HG03520 (cell line): ENCODE measurements at regions not wholly inside any gene's neighbourhood (a gene's known extent, or its start where the extent isn't known, plus 50 kb on each side); places are given as distances from the start of the nearest gene placed in this dataset.
"Not testable (repeated sequence)": the region's sequence is repeated elsewhere in the genome, so short reads cannot be mapped to it uniquely, and the experiment has no call there.

Source experiments
- ATAC-seq: cut with Tn5 transposase; IDR thresholded peaks from one replicate; pipeline ENCODE4 v1.9.1; 2021; ENCODE audit warnings: mild to moderate bottlenecking, moderate library complexity; ENCODE audit not compliant: unreplicated experiment

DNA sequence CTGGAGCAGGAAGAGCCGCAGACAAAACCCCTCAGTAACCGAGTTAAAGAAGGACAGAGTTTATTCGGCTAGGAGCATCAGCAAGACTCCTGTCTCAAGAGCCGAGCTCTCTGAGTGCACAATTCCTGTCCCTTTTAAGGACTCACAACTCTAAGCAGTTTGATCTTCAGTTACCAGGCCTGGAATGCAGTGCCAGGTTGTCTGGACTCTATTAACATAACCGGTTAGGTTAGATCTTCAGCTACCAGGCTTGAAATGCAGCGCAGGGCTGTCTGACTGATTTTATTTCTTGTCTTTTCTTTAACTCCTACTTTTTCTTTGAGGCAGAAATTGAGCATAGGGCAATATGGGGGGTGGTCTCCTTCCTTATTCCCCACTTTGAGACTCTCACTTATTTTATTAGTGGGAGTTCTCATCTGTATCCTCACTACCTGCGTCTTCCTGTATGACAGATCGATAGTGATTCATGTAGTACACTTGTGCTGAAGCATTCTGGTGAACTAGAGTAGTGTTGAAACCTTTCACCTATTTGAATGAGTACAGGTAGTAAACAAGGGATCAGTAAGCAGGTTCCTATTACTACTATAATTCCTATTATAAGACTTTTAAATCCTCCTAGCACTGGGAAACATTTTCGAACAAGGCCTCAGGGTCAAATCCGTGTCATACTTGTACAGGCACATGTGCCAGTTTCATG is 325.0 kb downstream of the CGGBP1 start:
- ATAC-seq = no peak

- no peak for ATAC-seq
These were observed 326.5 kb downstream of the CGGBP1 start for GRCh38 chr3:87732294-87732693.

DNA sequence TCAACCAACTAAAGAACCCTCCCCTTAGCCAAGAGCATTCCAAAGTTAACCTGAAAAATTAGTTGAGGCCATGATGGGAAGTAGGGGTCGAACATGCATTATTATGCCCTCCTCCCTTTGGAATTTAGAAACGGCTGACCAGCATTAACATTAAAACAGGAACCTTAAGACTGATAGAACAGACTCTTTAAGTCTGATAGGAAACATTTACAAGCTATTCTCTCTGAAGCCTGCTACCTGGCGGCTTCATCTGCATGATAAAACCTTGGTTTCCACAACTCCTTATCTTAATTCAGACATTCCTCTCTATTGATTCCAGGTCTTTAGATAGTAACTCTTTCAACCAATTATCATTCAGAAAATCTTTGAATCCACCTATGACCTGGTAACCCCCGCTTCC is 331.0 kb downstream of the CGGBP1 start:
- no peak for ATAC-seq

DNA sequence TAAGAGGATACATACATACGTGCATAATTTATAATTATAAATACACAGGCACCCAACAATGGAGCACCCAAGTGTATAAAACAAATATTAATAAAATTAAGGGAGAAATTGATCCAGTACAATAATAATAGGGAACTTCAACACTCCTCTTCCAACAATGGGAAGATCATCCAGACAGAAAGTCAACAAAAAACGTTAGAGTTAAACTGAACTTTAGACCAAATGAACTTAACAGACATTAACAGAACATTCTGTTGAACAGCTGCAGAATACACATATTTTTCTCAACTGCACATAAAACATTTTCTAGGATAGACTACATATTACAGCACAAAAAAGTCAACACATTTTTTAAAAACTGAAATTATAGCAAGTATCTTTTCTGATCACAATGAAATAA is 339.7 kb downstream of the CGGBP1 start:
- no peak for ATAC-seq

- ATAC-seq = no peak
These were observed 348.3 kb downstream of the CGGBP1 start for GRCh38 chr3:87710511-87710910.

DNA sequence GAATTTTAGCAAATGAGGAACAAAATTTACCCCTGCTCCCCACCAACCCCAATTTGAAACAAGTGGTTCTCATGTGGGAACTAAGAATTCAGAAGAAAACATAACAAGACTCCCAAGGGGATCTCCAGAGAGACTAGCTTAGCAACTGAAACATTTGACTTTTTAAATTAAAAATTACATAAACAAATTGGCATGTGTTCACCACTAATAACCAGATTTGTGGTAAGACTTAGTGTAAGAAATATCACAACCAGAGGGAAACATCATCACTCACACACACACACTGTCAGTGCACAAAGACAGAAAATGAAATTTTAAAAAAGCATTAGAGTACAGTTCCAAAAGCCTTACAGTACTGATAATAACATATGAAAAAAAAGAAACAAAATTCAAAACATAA is 348.8 kb downstream of the CGGBP1 start:
- ATAC-seq = no peak

DNA sequence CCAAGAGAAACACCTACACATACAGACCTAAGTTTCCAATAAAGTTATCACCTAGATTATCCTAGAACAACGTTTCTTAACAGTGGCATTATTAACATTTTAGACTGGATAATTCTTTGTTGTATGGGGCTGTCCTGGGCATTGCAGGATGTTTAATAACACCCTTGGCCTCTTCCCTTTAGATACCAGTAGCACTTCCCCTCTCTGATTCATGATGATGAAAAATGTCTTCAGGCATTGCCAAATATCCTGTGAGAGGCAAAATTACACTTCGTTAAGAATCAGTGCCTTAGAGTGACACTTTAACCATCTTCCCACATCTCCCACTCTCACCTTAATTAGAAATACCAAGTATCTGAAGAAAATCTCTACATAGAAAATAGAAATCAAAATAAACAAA is 352.6 kb downstream of the CGGBP1 start:
- ATAC-seq = no peak

GRCh38 chr3:87702600-87702999 is 356.2 kb downstream of the CGGBP1 start:
- ATAC-seq = no peak

- ATAC-seq = no peak
These were observed 362.4 kb downstream of the CGGBP1 start for GRCh38 chr3:87696124-87697013.

GRCh38 chr3:87694678-87695077 is 364.1 kb downstream of the CGGBP1 start:
- ATAC-seq = no peak

GRCh38 chr3:87691109-87691508 is 367.7 kb downstream of the CGGBP1 start:
- no peak for ATAC-seq

- ATAC-seq = not testable (repeated sequence)
These were observed 379.7 kb downstream of the CGGBP1 start for GRCh38 chr3:87678984-87679660.

DNA sequence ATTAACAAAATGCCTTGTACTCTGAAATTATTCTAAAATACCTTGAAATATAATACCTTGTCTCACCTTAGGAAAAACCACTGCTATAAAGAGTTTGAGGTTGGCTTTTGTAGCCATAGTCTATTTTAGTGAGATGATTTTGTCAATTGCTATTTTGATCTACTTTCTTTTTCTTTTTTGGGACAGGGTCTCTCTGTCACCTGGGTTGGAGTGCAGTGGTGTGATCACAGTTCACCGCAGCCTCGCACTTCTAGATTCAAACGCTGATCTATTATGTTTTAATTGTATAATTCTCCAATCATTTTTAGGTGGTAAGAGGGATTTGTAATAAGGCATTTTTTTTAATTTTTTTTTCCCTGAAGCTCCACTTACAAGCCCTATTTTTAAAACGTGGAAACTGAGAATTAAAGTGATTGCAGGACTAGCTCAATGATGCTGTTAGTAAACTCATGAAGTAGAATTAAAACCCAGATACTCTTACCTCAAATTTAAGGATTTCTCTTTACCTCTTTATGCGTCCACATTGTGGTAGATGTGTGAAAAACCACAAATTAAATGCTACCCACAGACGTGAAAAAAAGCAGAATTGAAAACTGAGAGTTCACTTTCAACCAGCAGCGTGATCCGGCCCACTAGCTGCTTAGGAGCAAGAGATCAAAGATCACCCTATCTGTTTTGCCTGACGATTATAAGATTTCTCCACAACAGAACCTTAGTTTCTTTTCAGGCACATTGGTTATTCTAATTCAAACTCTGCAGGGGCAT is 384.2 kb downstream of the CGGBP1 start:
- peak; percentile 98 for ATAC-seq

DNA sequence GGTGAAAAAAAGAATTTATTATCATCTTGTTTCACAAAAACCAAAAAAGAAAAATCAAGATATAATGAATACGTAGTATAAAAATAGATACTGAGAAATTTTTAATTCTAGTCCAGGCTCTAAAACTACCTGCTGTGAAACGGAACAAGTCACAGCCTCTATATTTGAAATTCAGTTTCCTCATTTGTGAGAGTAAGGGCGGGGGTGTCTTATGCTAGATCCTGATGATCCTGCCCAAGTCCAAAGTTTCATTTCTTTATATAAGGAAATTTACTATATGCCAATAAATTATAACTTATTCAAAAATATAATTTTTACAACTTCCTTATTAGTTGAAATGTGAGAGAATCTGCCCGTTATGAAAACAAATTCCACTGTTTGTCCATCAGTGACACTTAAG is 385.7 kb downstream of the CGGBP1 start:
- ATAC-seq = no peak

DNA sequence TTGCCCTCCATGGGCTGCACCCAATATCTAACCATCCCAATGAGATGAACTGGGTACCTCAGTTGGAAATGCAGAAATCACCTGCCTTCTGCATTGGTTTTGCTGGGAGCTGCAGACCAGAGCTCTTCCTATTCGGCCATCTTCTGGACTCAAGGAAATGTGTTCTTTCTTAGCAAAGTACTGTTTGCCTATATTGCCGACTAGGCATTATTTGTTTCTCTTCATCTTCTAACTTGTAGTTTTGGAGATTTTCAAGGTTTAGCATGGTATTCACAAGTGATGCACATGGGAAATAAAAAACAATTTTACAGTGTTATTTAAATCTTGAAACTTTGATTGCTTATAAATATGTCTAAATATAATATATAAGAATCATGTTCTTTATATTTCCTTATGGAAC is 377.8 kb upstream of the POU1F1 start:
- ATAC-seq = no peak

GRCh38 chr3:87653138-87653537 is 376.8 kb upstream of the POU1F1 start:
- not testable (repeated sequence) for ATAC-seq

DNA sequence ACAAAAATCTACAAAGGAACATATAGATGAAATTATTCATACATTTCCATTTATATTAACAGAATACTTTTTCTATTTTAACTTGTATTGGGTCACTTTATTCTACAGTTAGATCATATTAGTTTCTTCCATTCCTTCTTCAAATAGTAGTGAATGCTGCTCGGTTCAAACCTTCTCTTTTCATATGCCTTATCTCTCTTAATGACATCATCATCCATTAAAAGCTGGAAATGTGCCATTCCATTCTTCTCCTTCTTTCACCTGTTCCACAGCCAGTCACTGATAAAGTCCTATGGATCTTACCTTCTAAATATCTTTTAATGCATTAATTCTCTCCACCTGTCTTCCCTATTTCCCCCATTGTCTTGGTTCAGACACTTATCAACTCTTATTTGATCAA is 358.0 kb upstream of the POU1F1 start:
- no peak for ATAC-seq

GRCh38 chr3:87627316-87627715 is 350.9 kb upstream of the POU1F1 start:
- ATAC-seq = no peak

GRCh38 chr3:87626546-87626945 is 350.2 kb upstream of the POU1F1 start:
- ATAC-seq = no peak

DNA sequence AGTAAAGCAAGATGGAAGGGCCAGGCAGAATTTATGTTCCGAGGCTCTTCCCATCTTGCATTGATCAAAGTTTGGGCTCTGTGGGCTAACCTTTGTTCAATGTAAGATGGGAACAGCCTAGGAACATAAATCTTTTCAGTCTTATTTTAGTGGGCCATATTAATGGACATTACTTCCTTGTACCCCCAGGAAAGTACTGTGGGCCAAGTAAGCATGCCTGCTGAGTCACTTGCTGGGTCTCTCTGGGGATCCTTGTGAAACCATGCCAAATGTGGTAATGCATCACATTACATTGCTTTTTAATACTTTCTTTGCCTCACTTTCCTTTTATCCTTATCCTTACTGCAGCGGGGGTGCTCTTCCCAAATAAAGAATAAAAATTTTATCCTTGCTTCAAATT is 349.5 kb upstream of the POU1F1 start:
- no peak for ATAC-seq

GRCh38 chr3:87624860-87625259 is 348.5 kb upstream of the POU1F1 start:
- ATAC-seq = no peak
